HG03575 (cell line): ENCODE measurements at regions not wholly inside any gene's neighbourhood (a gene's known extent, or its start where the extent isn't known, plus 50 kb on each side); places are given as distances from the start of the nearest gene placed in this dataset.

ENCODE experiments used
- ATAC-seq: cut with Tn5 transposase; IDR thresholded peaks from one replicate; pipeline ENCODE4 v1.9.1; 2021; ENCODE audit not compliant: unreplicated experiment, insufficient number of reproducible peaks, low FRiP score; ENCODE audit errors: extremely low read depth

- no peak for ATAC-seq
Measured at GRCh38 chr5:35482167-35482755, 135.4 kb upstream of the SPEF2 start.

- no peak for ATAC-seq
Measured at GRCh38 chr5:35478856-35479682, 138.6 kb upstream of the SPEF2 start.

DNA sequence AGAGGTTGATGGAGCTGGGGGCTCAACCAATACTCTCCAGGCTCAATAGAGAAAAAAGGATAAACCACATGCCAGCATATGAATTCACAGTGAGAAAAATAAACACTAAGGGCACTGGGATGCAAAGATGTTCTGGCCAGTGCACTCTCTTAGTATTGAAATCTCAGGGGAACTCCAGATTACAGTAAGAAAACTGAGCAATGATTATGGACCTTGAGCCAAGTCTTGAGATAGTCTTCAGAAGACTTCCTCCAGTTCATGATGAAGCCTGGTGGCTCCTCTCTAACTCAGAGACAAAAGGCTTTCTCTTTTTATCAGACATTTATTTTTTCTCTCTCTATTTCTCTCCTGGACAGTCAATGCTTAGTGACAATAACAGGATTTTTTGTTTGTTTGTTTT, 139.8 kb upstream of the SPEF2 start:
- ATAC-seq: no peak

- no peak for ATAC-seq
Measured at GRCh38 chr5:35477321-35477720, 140.3 kb upstream of the SPEF2 start.

GRCh38 chr5:35476797-35477196, 140.9 kb upstream of the SPEF2 start:
- ATAC-seq: no peak

GRCh38 chr5:35476036-35476435, 141.6 kb upstream of the SPEF2 start:
- ATAC-seq: no peak

DNA sequence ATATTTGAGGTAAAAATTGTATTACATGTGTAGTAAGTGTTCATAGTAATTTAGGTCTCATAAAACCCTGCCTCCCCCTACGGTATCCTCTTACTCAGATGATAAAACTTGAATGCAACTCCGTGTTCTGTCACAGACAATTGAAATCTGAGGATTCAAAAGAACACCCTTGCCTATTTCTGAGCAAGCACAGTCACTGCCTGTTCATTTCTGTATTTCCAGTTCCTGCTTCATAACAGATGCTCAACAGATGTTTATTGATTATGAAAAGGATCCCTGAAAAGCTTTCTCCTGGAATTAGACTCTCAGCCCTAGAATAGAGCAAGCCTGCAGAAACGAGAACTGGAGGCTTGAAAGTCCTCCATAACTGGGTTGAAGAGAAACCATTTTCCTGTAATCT, 144.1 kb upstream of the SPEF2 start:
- ATAC-seq: no peak

DNA sequence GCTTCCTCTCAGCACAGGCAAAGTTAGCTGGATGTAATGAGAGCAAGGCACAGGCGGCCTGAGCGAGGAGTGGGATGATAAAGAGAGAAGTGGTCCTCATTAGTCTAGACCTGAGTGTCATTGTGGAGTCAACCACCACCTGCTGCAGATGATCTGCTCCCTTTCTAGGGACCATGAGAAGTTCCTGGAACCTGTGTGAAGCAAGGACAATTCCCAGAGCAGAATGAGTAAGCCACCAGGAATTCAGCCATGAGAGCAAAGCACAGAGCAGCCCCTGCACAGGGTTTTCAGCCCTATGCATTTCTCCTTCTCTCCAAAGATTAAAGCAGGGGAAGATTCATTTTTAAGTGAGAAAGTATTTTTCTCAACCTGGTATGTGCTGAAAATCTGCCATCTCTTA, 146.8 kb upstream of the SPEF2 start:
- ATAC-seq: no peak

GRCh38 chr5:35468811-35469210, 148.9 kb upstream of the SPEF2 start:
- no peak for ATAC-seq

DNA sequence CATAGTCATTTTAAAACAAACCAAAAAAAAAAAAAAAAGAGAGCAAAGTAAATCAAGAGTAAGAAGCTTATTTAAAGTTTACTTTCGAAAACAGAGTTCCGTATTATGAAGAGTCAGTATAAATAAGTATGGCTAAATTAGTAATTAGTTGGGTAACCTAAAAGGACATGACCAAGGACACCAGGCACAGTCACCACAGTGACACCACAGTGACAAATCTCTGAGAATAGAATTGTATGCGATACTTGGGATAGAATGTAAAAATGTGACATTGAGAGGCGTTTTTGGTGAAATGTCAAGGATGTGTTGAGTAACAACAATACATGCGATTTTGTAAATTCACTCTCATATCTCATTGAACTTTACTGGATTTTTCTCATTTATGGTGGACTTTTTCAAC, 150.9 kb upstream of the SPEF2 start:
- no peak for ATAC-seq

DNA sequence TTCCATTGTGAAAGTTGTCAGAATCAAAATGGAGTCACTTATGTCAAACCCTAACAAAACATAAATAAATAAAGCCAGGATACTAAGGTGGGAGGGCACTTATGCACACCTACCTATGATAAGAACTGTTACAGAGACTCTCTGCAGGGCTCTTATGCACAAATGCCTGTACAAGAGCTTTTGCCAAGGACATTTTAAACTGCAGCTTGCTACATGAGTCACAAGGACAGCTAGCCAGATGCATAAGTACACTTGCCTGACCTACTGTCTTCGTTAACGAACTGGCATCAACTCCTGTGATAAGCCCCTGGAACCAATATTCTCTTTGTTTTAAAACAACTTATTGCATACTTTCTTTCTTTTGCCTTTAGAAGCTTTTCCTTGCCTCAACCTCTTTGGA, 152.9 kb upstream of the SPEF2 start:
- ATAC-seq: no peak

GRCh38 chr5:35461530-35461929, 156.1 kb upstream of the SPEF2 start:
- no peak for ATAC-seq

DNA sequence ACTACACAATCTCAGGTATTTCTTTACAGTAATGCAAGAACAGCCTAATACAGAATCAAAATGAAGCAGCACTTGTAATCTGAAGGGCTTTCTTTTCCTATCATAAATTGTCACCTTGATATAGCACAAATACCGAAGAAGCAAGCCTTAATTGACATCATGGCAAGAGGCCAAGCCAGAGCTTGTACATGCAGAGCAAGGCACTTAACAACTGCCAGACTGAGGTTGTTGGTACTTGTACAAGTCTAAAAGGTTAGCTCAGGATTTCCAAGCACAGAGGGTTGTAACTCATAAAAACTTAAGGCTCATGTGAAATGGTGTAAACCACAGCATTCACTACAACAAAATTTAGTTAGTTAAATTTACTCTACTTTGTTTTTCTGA, 158.8 kb upstream of the SPEF2 start:
- no peak for ATAC-seq

DNA sequence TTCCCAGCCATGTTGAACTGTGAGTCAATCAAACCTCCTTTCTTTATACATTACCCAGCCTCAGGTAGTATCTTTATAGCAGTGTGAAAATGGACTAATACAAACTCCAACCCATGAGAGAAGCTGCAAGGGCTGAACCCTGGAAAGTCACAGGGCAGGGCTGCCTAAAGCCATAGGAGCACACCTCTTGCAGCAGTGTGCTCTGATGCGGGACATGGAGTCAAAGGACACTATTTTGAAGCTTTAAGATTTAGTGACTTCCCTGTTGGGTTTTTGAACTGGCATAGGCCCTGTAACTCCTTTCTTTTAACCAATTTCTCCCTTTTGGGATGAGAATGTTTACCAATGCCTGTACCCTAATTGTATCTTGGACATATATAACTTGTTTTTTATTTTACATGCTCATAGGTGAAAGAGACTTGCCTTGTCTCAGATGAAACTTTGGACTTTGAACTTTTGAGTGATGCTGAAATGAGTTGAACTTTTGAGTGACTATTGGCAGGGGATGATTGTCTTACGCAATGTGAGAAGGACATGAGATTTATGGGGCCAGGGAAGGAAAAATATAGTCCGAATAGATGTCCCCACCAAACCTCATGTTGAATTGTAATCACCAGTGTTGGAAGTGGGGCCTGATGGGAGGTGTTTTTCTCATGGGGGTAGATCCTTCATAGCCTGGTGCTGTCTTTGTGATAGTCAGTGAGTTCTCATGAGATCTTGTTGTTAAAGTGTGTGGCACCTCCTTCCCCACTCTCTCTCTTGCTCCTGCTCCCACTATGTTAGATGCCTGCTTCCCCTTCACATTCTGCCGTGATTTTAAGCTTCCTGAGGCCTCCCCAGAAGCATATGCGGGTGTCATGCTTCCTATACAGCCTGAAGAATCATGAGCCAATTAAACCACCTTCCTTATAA, 159.5 kb upstream of the SPEF2 start:
- ATAC-seq: no peak

DNA sequence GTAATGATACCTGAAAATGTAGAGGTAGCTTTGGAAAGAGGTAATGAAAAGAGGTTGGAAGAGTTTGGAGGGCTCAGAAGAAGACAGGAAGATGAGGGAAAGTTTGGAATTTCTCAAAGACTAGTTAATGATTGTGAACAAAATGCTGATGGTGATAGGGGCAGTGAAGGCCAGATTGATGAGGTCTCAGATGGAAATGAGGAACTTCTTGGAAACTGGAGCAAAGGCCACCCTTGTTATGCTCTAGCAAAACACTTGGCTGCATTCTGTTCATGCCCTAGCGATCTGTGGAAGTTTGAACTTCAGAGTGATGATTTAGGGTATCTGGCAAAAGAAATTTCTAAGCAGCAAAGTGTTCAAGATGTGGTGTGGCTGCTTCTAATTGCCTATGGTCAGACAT, 161.2 kb upstream of the SPEF2 start:
- ATAC-seq: no peak

GRCh38 chr5:35454011-35454525, 163.6 kb upstream of the SPEF2 start:
- no peak for ATAC-seq

- no peak for ATAC-seq
Measured at GRCh38 chr5:35443803-35444595, 173.7 kb upstream of the SPEF2 start.

DNA sequence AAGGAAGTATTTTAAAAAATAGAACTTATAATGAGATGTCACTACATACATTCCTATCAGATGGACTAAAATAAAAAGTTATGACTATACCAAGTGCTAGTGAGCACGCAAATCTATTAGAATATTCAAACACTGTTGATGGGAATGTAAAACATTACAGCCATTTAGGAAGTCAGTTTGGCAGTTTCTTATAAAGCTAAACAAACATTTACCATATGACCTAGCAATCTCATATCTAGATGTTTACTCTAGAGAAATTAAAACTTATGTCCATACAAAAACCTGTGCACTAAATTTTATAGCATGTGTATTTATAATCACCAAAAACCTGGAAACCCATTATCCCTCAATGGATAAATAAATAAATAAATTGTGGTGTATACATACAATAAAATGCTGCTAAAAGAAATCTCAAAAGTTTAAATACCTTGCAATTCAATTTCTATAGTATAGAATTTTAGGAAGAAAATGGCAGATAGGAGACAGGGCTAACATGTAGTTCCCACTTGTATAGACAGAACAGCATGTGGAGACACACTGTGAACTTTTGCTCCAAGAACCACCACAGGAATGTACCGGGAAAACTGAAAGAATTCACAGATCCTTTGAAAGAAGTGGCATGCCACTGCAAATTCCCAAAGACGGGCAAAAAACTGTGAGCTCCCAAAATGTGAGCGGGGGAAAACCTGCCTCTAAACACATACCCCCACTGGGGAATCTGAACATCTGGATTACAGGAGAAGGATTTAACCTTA, 174.6 kb upstream of the SPEF2 start:
- ATAC-seq: no peak
